ENCODE measurements at regions not wholly inside any gene's neighbourhood (a gene's known extent, or its start where the extent isn't known, plus 50 kb on each side); places are given as distances from the start of the nearest gene placed in this dataset.

- TF ChIP-seq MAX (IDR thresholded peaks at IDR 0.05), result no peak
- TF ChIP-seq NFIC (IDR thresholded peaks at IDR 0.05), result no peak
- no peak for TF ChIP-seq USF1 (IDR thresholded peaks at IDR 0.05)
- no peak for TF ChIP-seq ZBTB7A (IDR thresholded peaks at IDR 0.05; ENCODE audit: low read depth)
- TF ChIP-seq TAF1 (IDR thresholded peaks at IDR 0.05; ENCODE audit: low read depth), result no peak
- TF ChIP-seq EGR1 (IDR thresholded peaks at IDR 0.05), result no peak
- TF ChIP-seq REST (IDR thresholded peaks at IDR 0.05; ENCODE audit: low read depth), result no peak
- no peak for TF ChIP-seq YY1 (IDR thresholded peaks at IDR 0.05; ENCODE audit: low read depth)
- TF ChIP-seq EP300 (IDR thresholded peaks at IDR 0.05; ENCODE audit: borderline replicate concordance), result no peak
- no peak for TF ChIP-seq CREB1 (IDR thresholded peaks at IDR 0.05; ENCODE audit: low read depth)
- no peak for TF ChIP-seq TCF12 (IDR thresholded peaks at IDR 0.05; ENCODE audit: low read depth)
- TF ChIP-seq RAD21 (IDR thresholded peaks at IDR 0.05; ENCODE audit: low read depth), result no peak
- TF ChIP-seq TEAD4 (IDR thresholded peaks at IDR 0.05), result no peak
- no peak for TF ChIP-seq FOXM1 (IDR thresholded peaks at IDR 0.05; ENCODE audit: borderline replicate concordance, low read depth)
These were observed 227.7 kb downstream of the B3GLCT start for GRCh38 chr13:31427151-31428100.

GRCh38 chr13:31431722-31432137, 232.0 kb downstream of the B3GLCT start:
- TF ChIP-seq NFIC (IDR thresholded peaks at IDR 0.05), result no peak
- no peak for TF ChIP-seq ZBTB7A (IDR thresholded peaks at IDR 0.05; ENCODE audit: low read depth)
- TF ChIP-seq MAX (IDR thresholded peaks at IDR 0.05), result no peak
- no peak for TF ChIP-seq USF1 (IDR thresholded peaks at IDR 0.05)
- TF ChIP-seq RAD21 (IDR thresholded peaks at IDR 0.05; ENCODE audit: low read depth), result peak; percentile 67
- TF ChIP-seq TCF12 (IDR thresholded peaks at IDR 0.05; ENCODE audit: low read depth), result no peak

GRCh38 chr13:31433207-31433606, 233.4 kb downstream of the B3GLCT start:
- TF ChIP-seq MAX (IDR thresholded peaks at IDR 0.05) (no peak), FOXM1 (IDR thresholded peaks at IDR 0.05; ENCODE audit: borderline replicate concordance, low read depth) (no peak), TEAD4 (IDR thresholded peaks at IDR 0.05) (no peak), TCF12 (IDR thresholded peaks at IDR 0.05; ENCODE audit: low read depth) (no peak), REST (IDR thresholded peaks at IDR 0.05; ENCODE audit: low read depth) (no peak), USF1 (IDR thresholded peaks at IDR 0.05) (no peak), RAD21 (IDR thresholded peaks at IDR 0.05; ENCODE audit: low read depth) (no peak), EGR1 (IDR thresholded peaks at IDR 0.05) (no peak), EP300 (IDR thresholded peaks at IDR 0.05; ENCODE audit: borderline replicate concordance) (no peak), NFIC (IDR thresholded peaks at IDR 0.05) (no peak), TAF1 (IDR thresholded peaks at IDR 0.05; ENCODE audit: low read depth) (no peak), CEBPB (IDR thresholded peaks at IDR 0.05) (no peak), YY1 (IDR thresholded peaks at IDR 0.05; ENCODE audit: low read depth) (no peak), ZBTB7A (IDR thresholded peaks at IDR 0.05; ENCODE audit: low read depth) (no peak), CREB1 (IDR thresholded peaks at IDR 0.05; ENCODE audit: low read depth) (no peak)

GRCh38 chr13:31433746-31434145, 234.0 kb downstream of the B3GLCT start:
- TF ChIP-seq REST (IDR thresholded peaks at IDR 0.05; ENCODE audit: low read depth) (no peak), CEBPB (IDR thresholded peaks at IDR 0.05) (no peak), TEAD4 (IDR thresholded peaks at IDR 0.05) (no peak), EP300 (IDR thresholded peaks at IDR 0.05; ENCODE audit: borderline replicate concordance) (no peak), ZBTB7A (IDR thresholded peaks at IDR 0.05; ENCODE audit: low read depth) (no peak), MAX (IDR thresholded peaks at IDR 0.05) (no peak), RAD21 (IDR thresholded peaks at IDR 0.05; ENCODE audit: low read depth) (no peak), USF1 (IDR thresholded peaks at IDR 0.05) (no peak), FOXM1 (IDR thresholded peaks at IDR 0.05; ENCODE audit: borderline replicate concordance, low read depth) (no peak), CREB1 (IDR thresholded peaks at IDR 0.05; ENCODE audit: low read depth) (no peak), EGR1 (IDR thresholded peaks at IDR 0.05) (no peak), YY1 (IDR thresholded peaks at IDR 0.05; ENCODE audit: low read depth) (no peak), TCF12 (IDR thresholded peaks at IDR 0.05; ENCODE audit: low read depth) (no peak), TAF1 (IDR thresholded peaks at IDR 0.05; ENCODE audit: low read depth) (no peak), NFIC (IDR thresholded peaks at IDR 0.05) (no peak)
